ENCODE measurements at regions not wholly inside any gene's neighbourhood (a gene's known extent, or its start where the extent isn't known, plus 50 kb on each side); places are given as distances from the start of the nearest gene placed in this dataset.

DNA sequence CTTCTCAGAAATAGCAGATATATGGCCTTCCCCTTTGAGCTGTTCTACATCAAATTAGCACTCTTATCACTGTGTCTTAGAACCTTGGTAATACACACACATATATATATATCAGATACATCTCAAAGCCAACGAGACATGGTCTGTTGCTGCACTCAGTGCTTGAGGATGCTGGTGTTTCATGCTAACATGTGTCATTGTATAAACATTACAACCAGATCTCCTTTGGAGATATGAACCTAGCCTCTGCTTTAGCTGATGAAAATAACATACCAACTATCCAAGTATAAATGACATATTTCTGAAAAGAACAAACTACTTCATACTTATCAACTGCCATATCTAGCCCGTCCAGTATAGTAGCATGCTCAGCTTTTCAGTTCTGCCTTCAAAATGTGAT is 226.7 kb upstream of the HNRNPA3 start:
- DNase-seq (ENCODE audit: extremely low spot score, unreplicated experiment): no peak
- TF ChIP-seq, protein P1, sequence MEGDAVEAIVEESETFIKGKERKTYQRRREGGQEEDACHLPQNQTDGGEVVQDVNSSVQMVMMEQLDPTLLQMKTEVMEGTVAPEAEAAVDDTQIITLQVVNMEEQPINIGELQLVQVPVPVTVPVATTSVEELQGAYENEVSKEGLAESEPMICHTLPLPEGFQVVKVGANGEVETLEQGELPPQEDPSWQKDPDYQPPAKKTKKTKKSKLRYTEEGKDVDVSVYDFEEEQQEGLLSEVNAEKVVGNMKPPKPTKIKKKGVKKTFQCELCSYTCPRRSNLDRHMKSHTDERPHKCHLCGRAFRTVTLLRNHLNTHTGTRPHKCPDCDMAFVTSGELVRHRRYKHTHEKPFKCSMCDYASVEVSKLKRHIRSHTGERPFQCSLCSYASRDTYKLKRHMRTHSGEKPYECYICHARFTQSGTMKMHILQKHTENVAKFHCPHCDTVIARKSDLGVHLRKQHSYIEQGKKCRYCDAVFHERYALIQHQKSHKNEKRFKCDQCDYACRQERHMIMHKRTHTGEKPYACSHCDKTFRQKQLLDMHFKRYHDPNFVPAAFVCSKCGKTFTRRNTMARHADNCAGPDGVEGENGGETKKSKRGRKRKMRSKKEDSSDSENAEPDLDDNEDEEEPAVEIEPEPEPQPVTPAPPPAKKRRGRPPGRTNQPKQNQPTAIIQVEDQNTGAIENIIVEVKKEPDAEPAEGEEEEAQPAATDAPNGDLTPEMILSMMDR (conservative IDR thresholded peaks at IDR 0.05): no peak
- peaks cover 43% of the 10 kb centered on the region for H3K27me3 Mint-ChIP-seq

DNA sequence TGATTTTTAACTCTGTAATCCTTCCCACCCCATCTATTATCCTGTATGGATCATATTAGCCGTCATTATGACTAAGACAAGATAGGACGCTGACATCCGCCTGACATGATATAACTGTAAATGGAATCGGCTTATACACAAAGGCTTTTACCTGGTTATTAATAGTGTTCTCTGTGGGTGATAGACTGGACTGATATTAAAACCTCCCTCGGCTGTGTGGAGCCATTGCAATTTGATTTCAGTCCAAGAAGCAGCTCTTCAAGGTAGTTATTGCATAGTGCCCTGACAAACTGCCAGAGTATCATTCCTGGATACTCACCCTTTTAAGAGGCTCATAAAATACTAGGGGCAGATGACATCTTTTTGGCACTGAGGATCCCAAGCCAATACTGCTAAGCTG is 226.1 kb upstream of the HNRNPA3 start:
- no peaks in the 10 kb centered on the region for H3K36me3 Mint-ChIP-seq
- peaks cover 44% of the 10 kb centered on the region for H3K27me3 Mint-ChIP-seq
- no peaks in the 10 kb centered on the region for H3K9me3 Mint-ChIP-seq
- no peaks in the 10 kb centered on the region for H3K4me1 Mint-ChIP-seq (ENCODE audit: unreplicated experiment)
- TF ChIP-seq, protein P1 (conservative IDR thresholded peaks at IDR 0.05): no peak
- H3K27ac Mint-ChIP-seq: no peak overlapping the region
- no peak for DNase-seq (ENCODE audit: extremely low spot score, unreplicated experiment)
- H3K4me3 Mint-ChIP-seq: no peak overlapping the region

More for the DNA sequence above, 226.7 kb upstream of the HNRNPA3 start:
- Mint-ChIP-seq H3K4me1 (ENCODE audit: unreplicated experiment) (no peaks in the 10 kb centered on the region), H3K9me3 (no peaks in the 10 kb centered on the region), H3K27ac (no peak overlapping the region), H3K36me3 (no peaks in the 10 kb centered on the region), H3K4me3 (no peak overlapping the region)

DNA sequence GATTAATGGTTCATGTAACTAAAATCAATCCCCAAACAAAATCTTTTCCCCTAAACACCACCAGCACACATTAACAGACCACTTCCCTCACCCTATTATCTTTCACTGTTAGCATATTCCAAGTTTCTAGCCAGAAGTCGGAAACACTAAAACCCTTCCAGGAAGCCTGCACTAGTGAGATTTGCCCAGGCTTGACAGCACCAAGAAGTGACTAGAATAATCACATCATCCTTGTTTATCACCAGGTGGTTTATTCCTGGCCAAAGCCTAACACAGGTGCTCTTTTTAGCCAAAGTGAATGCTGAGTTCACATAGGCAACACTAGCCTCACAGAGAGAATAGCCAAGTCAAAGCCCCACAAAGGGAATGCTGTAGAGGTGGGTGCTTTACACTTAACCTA is 221.2 kb upstream of the HNRNPA3 start:
- Mint-ChIP-seq H3K9me3 (peaks cover 4% of the 10 kb centered on the region), H3K4me1 (ENCODE audit: unreplicated experiment) (no peaks in the 10 kb centered on the region), H3K36me3 (no peaks in the 10 kb centered on the region), H3K4me3 (no peak overlapping the region), H3K27me3 (peaks cover 28% of the 10 kb centered on the region), H3K27ac (no peak overlapping the region)
- DNase-seq (ENCODE audit: extremely low spot score, unreplicated experiment): no peak
- TF ChIP-seq, protein P1 (conservative IDR thresholded peaks at IDR 0.05): no peak

DNA sequence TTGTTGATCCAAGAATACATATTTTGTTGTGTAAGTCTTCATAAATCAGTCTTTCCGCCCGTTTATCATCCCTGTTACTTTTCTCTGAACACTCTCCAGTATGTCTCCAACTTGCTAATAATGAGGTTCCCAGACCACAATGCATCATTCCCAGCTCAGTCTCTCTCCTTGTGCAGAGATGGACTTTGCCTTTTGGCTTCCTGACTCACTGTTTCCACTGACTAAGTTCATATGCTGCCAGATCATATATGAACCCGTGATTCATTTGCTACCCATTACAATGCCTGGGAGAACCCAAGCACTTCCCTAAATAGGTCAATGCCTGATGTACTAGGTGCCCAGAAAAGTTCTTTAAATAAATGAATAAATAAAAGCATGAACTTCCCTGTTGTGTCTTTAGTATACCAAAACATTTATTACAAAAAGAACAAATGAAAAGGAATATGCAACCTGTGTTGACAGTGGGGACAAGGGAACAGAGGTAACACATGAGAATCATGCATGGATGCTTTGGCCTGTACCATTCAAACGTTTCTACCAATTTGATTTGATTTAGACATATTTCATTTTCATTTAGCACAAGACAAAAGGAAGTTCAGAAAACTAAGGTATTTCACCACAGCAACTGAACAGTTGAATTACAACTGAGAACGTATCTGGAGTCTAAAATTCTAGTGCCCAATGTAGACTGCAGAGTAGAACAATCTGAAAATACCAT is 215.4 kb upstream of the HNRNPA3 start:
- Mint-ChIP-seq H3K4me1 (ENCODE audit: unreplicated experiment) (peaks cover 5% of the 10 kb centered on the region), H3K9me3 (peaks cover 4% of the 10 kb centered on the region), H3K27ac (no peak overlapping the region), H3K27me3 (peaks cover 18% of the 10 kb centered on the region), H3K4me3 (no peak overlapping the region), H3K36me3 (no peaks in the 10 kb centered on the region)
- no peak for DNase-seq (ENCODE audit: extremely low spot score, unreplicated experiment)
- TF ChIP-seq, protein P1 (conservative IDR thresholded peaks at IDR 0.05): no peak

DNA sequence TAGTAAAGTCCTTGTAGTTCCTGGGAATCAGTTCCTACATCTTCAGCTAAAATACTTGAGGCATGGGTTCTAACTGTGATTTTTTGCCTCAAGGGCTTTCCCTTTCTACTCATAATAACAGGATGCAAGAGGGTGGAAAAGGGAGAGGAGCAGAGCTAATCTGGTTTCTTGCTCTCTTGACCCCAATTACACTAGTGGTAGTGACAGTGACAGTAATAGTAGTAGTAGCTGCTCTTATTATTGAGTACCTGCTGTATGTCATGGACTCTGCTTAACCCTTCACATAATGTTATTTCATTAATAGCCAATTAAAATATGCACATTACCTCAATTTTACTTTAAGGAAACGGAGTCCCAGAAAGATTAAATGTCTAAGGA is 214.8 kb upstream of the HNRNPA3 start:
- TF ChIP-seq, protein P1 (conservative IDR thresholded peaks at IDR 0.05): no peak
- Mint-ChIP-seq H3K27me3 (peaks cover 18% of the 10 kb centered on the region), H3K36me3 (no peaks in the 10 kb centered on the region), H3K9me3 (peaks cover 4% of the 10 kb centered on the region), H3K4me1 (ENCODE audit: unreplicated experiment) (peaks cover 5% of the 10 kb centered on the region), H3K4me3 (no peak overlapping the region), H3K27ac (no peak overlapping the region)
- DNase-seq (ENCODE audit: extremely low spot score, unreplicated experiment): no peak

Measured in type B pancreatic cell (in vitro differentiated cells).